ENCODE measurements at regions not wholly inside any gene's neighbourhood (a gene's known extent, or its start where the extent isn't known, plus 50 kb on each side); places are given as distances from the start of the nearest gene placed in this dataset.

DNA sequence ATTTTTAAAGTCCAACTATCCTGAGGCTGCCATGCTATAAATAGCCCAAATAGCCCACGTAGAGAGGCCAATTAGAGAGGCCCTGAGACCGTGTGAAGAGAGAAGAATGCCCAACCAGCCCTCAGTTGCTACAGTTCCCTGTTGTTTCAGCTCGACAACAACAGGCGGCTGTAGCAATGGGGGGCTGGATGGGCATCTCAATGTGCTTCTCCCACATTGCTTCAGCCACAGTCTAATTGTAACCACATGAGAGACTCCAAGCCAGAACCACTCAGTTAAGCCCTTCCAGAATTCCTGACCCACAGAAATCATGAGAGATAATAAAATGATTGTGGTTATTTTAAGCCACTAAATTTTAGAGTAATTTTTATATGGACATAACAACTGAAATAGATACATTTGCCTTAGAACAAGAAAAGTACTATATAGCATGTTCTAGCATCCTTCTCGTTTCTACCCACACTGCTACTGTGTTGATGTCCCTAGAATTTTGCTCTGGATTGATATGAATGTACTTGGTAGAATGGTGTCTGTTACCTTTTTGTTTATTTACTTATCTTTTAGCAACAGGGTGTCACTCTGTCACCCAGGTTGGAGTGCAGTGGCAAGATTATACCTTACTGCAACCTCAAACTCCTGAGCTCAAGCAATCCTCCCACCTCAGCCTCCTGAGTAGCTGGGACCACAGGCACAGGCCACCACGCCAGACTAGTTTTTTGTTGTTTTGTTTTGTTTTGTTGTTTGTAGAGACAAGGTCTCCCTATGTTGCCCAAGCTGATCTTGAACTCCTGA is 436.4 kb downstream of the BCOR start:
- Histone ChIP-seq H3K27ac (no peak overlapping the region), H3K4me1 (no peaks in the 10 kb centered on the region), H3K36me3 (no peaks in the 10 kb centered on the region), H3K27me3 (replicated peaks in 1 of 7) (no peaks in the 10 kb centered on the region), H3K9me3 (no peaks in the 10 kb centered on the region), H3K4me3 (no peak overlapping the region)
- TF ChIP-seq, protein P1, sequence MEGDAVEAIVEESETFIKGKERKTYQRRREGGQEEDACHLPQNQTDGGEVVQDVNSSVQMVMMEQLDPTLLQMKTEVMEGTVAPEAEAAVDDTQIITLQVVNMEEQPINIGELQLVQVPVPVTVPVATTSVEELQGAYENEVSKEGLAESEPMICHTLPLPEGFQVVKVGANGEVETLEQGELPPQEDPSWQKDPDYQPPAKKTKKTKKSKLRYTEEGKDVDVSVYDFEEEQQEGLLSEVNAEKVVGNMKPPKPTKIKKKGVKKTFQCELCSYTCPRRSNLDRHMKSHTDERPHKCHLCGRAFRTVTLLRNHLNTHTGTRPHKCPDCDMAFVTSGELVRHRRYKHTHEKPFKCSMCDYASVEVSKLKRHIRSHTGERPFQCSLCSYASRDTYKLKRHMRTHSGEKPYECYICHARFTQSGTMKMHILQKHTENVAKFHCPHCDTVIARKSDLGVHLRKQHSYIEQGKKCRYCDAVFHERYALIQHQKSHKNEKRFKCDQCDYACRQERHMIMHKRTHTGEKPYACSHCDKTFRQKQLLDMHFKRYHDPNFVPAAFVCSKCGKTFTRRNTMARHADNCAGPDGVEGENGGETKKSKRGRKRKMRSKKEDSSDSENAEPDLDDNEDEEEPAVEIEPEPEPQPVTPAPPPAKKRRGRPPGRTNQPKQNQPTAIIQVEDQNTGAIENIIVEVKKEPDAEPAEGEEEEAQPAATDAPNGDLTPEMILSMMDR (IDR thresholded peaks at IDR 0.05 in 8 of 11, conservative IDR thresholded peaks at IDR 0.05 in 3 of 11): no peak
- TF ChIP-seq POLR2AphosphoS5 (IDR thresholded peaks at IDR 0.05): no peak
- WGBS, 5 donors: 61 to 89% (median 85%) methylated on average over 4 to 6 of the region's 6 CpGs
- intact Hi-C loops (cut with DNase I; ENCODE audit: low total_unique reads): no loop called here
- no peak for DNase-seq

DNA sequence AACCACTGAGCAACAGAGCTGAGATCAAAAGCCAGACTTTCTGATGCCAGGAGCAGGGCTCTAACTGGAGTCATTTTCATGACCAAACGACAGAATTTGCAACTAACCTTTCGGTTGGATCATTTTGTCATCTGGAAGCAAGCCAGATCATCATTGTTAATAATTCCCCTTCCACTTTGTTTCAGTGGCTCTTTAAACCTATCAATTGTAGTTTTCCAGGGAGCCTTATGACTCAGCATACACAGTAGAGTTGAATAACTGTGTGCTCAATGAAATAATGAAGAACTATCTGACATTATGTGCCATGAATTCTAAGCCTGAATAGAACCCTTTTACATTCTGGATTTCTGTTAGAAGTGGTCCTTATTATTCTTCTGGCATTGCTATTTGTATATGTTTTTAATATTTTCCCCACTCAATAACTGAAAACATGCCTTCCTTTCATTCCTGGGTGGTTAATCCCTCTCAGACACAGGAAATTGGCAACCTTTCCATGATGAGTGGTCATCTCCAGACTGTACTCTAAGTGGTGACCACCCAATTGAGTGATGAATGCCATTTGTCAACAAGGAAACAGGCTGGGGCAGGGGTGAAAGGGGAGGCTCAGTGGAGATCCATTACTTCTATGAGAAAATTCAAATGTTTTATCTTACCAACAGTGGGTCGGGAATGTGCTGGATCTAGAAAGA is 431.8 kb downstream of the BCOR start:
- Histone ChIP-seq H3K27ac (no peak overlapping the region), H3K4me1 (no peaks in the 10 kb centered on the region), H3K4me3 (no peak overlapping the region), H3K27me3 (replicated peaks in 1 of 7) (no peaks in the 10 kb centered on the region), H3K36me3 (no peaks in the 10 kb centered on the region), H3K9me3 (no peaks in the 10 kb centered on the region)
- DNase-seq: no peak
- TF ChIP-seq, protein P1 (IDR thresholded peaks at IDR 0.05 in 8 of 11, conservative IDR thresholded peaks at IDR 0.05 in 3 of 11): no peak
- TF ChIP-seq POLR2AphosphoS5 (IDR thresholded peaks at IDR 0.05) (no peak), POLR2A (IDR thresholded peaks at IDR 0.05) (no peak)
- 74 to 83% (median 78%) methylated on average over 3 of the region's 3 CpGs for WGBS, 5 donors
- intact Hi-C loops (cut with DNase I; ENCODE audit: low total_unique reads): no loop called here

DNA sequence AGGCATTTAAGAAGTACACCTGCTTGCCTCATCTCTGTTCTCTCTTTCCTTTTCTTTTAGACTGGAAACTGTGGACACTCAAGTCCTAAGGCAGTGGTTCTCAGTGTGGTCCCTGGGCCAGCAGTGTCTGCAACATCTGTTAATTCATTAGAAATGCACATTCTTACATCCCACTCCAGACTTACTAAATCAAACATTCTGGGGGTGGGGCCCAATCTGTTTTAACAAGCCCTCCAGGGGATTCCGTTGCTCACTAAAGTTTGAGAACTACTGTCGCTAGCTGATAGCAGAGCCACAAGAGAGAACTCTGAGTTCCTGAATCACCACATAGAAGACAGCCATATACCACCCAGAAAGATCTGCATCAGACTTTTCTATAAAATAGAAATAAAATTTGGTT is 430.6 kb downstream of the BCOR start:
- H3K4me1 ChIP-seq: no peaks in the 10 kb centered on the region
- 85 to 90% (median 87%) methylated on average over 2 of the region's 2 CpGs for WGBS, 5 donors
- H3K27ac ChIP-seq: no peak overlapping the region
- H3K36me3 ChIP-seq: no peaks in the 10 kb centered on the region
- intact Hi-C loops (cut with DNase I; ENCODE audit: low total_unique reads): no loop called here
- DNase-seq: no peak
- no peaks in the 10 kb centered on the region for H3K9me3 ChIP-seq
- TF ChIP-seq POLR2AphosphoS5 (IDR thresholded peaks at IDR 0.05): no peak
- H3K27me3 ChIP-seq (replicated peaks in 1 of 7): no peaks in the 10 kb centered on the region
- no peak overlapping the region for H3K4me3 ChIP-seq

DNA sequence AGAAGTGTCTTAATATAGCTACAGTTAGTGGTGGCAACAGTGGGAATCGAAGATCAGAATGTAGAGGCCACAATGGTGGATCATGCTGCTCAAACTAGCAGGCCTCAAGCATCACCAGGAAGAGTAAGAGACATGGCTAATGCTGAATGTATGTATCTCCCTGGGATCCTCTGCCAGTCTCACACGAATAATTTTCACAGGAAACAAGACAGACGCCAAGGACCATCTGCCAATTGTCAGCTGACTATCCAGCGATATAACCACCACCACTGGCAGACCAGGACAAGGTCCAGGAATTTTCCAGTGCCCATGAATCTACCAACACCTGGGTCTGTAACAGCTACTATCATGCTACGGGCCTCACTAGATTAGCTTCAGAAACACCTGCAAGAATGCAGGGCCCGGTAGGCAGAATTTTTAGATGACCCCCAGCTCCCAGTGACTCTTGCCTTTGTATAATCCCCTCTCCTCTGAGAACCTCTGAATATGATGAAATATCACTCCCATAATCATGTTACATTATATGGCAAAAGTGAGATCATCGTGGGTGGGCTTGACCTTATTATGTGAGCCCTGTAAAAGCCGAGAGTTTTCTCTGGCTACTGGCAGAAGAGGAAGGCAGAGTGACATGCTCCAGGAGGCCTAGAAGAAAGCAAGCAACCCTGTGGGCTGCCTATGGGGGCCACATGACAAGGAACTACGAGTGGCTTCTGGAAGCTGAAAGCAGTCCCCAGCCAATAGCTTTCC is 429.8 kb downstream of the BCOR start:
- intact Hi-C loops (cut with DNase I; ENCODE audit: low total_unique reads): no loop called here
- Histone ChIP-seq H3K27ac (no peak overlapping the region), H3K4me1 (no peaks in the 10 kb centered on the region), H3K9me3 (no peaks in the 10 kb centered on the region), H3K36me3 (no peaks in the 10 kb centered on the region), H3K27me3 (replicated peaks in 1 of 7) (no peaks in the 10 kb centered on the region), H3K4me3 (no peak overlapping the region)
- 61 to 85% (median 80%) methylated on average over 6 to 9 of the region's 9 CpGs for WGBS, 5 donors
- TF ChIP-seq POLR2AphosphoS5 (IDR thresholded peaks at IDR 0.05) (no peak), POLR2A (IDR thresholded peaks at IDR 0.05) (no peak)
- TF ChIP-seq, protein P1 (IDR thresholded peaks at IDR 0.05 in 8 of 11, conservative IDR thresholded peaks at IDR 0.05 in 3 of 11): no peak
- no peak for DNase-seq

Data from spleen (tissue), 11 donors.